ENCODE measurements at regions not wholly inside any gene's neighbourhood (a gene's known extent, or its start where the extent isn't known, plus 50 kb on each side); places are given as distances from the start of the nearest gene placed in this dataset.
"Not testable (repeated sequence)": the region's sequence is repeated elsewhere in the genome, so short reads cannot be mapped to it uniquely, and the experiment has no call there.

GRCh38 chr13:65400702-65401101 lies 1829.4 kb downstream of the PCDH9 start:
- intact Hi-C loops (cut with DNase I): no loop called here

GRCh38 chr13:65387743-65388347 lies 1842.3 kb downstream of the PCDH9 start:
- no peak for DNase-seq (ENCODE audit: low spot score)

More at GRCh38 chr13:65400702-65401101, 1829.4 kb downstream of the PCDH9 start:
- no peak for DNase-seq (ENCODE audit: low spot score)

GRCh38 chr13:65378943-65379519 lies 1851.1 kb downstream of the PCDH9 start:
- intact Hi-C loops (cut with DNase I): no loop called here
- DNase-seq (ENCODE audit: low spot score): no peak

More at GRCh38 chr13:65387743-65388347, 1842.3 kb downstream of the PCDH9 start:
- intact Hi-C loops (cut with DNase I): no loop called here

GRCh38 chr13:65378484-65378883 lies 1851.7 kb downstream of the PCDH9 start:
- no peak for DNase-seq (ENCODE audit: low spot score)
- intact Hi-C loops (cut with DNase I): no loop called here

GRCh38 chr13:65368832-65369231 lies 1861.3 kb downstream of the PCDH9 start:
- DNase-seq (ENCODE audit: low spot score): no peak
- intact Hi-C loops (cut with DNase I): no loop called here

GRCh38 chr13:65353951-65354350 lies 1876.2 kb downstream of the PCDH9 start:
- no peak for DNase-seq (ENCODE audit: low spot score)
- intact Hi-C loops (cut with DNase I): no loop called here

GRCh38 chr13:65353150-65353549 lies 1877.0 kb downstream of the PCDH9 start:
- not testable (repeated sequence) for DNase-seq (ENCODE audit: low spot score)

GRCh38 chr13:65347420-65348030 lies 1882.6 kb downstream of the PCDH9 start:
- no peak for DNase-seq (ENCODE audit: low spot score)
- intact Hi-C loops (cut with DNase I): no loop called here

More at GRCh38 chr13:65353150-65353549, 1877.0 kb downstream of the PCDH9 start:
- intact Hi-C loops (cut with DNase I): not testable (repeated sequence)

GRCh38 chr13:65343898-65344663 lies 1886.1 kb downstream of the PCDH9 start:
- no peak for DNase-seq (ENCODE audit: low spot score)
- intact Hi-C loops (cut with DNase I): no loop called here

- no peak for DNase-seq (ENCODE audit: low spot score)
- intact Hi-C loops (cut with DNase I): no loop called here
Observed at GRCh38 chr13:65342541-65343337, 1887.4 kb downstream of the PCDH9 start.

GRCh38 chr13:65339241-65339640 lies 1890.9 kb downstream of the PCDH9 start:
- no peak for DNase-seq (ENCODE audit: low spot score)
- intact Hi-C loops (cut with DNase I): no loop called here

GRCh38 chr13:65336916-65337315 lies 1893.2 kb downstream of the PCDH9 start:
- intact Hi-C loops (cut with DNase I): no loop called here

GRCh38 chr13:65336087-65336749 lies 1893.9 kb downstream of the PCDH9 start:
- intact Hi-C loops (cut with DNase I): no loop called here
- DNase-seq (ENCODE audit: low spot score): no peak

More at GRCh38 chr13:65336916-65337315, 1893.2 kb downstream of the PCDH9 start:
- no peak for DNase-seq (ENCODE audit: low spot score)

- intact Hi-C loops (cut with DNase I): no loop called here
- no peak for DNase-seq (ENCODE audit: low spot score)
Observed at GRCh38 chr13:65330691-65331090, 1899.4 kb downstream of the PCDH9 start.

GRCh38 chr13:65330287-65330686 lies 1899.8 kb downstream of the PCDH9 start:
- DNase-seq (ENCODE audit: low spot score): no peak
- intact Hi-C loops (cut with DNase I): no loop called here

GRCh38 chr13:65323192-65323591 lies 1906.9 kb downstream of the PCDH9 start:
- intact Hi-C loops (cut with DNase I); DNase-seq (ENCODE audit: low spot score): not testable (repeated sequence)

GRCh38 chr13:65321423-65321822 lies 1908.7 kb downstream of the PCDH9 start:
- intact Hi-C loops (cut with DNase I); DNase-seq (ENCODE audit: low spot score): not testable (repeated sequence)

- DNase-seq (ENCODE audit: low spot score): no peak
Observed at GRCh38 chr13:65314008-65314407, 1916.1 kb downstream of the PCDH9 start.

More at GRCh38 chr13:65314008-65314407, 1916.1 kb downstream of the PCDH9 start:
- intact Hi-C loops (cut with DNase I): no loop called here

All from cardiac septum (tissue), 1 donor.